H1 (cell line): ENCODE measurements at regions not wholly inside any gene's neighbourhood (a gene's known extent, or its start where the extent isn't known, plus 50 kb on each side); places are given as distances from the start of the nearest gene placed in this dataset.
"Not testable (repeated sequence)": the region's sequence is repeated elsewhere in the genome, so short reads cannot be mapped to it uniquely, and the experiment has no call there.

ENCODE experiments used
- CTCF ChIA-PET: fragments of 300-600 bp; sonication (Branson Sonifier 250); formaldehyde crosslinking; loops from one replicate; lab custom pipeline; 2021; ENCODE audit not compliant: partially characterized antibody; lab: Charles Lee
- POLR2A ChIA-PET: fragments of 300-600 bp; sonication (Branson Sonifier 250); formaldehyde crosslinking; loops from one replicate; lab custom pipeline; 2021; ENCODE audit warnings: inconsistent platforms; ENCODE audit not compliant: partially characterized antibody; lab: Charles Lee
- DNase-seq, 2 experiments: peaks; one replicate each; pipeline versions ENCODE4 v3.0.0 to v3.0.0-alpha.2; 2010 to 2022; ENCODE audit warnings: low spot score in 2 of 2, low read depth in 1 of 2, mixed read lengths in 1 of 2
- FAIRE-seq: peaks from 2 replicates; lab custom pipeline; 2011; peaks lifted over from hg19 to GRCh38; lab: Jason Lieb, UNC
- H2AFZ ChIP-seq: 2 replicates; pipeline ENCODE4 v1.8.1; 2012; ENCODE audit warnings: low read length, inconsistent platforms
- H2AK5ac ChIP-seq: 2 replicates; pipeline ENCODE4 v1.6.1; 2013; ENCODE audit warnings: low read depth, low read length
- H2BK120ac ChIP-seq: replicated peaks from 2 replicates; pipeline ENCODE3; 2013; ENCODE audit warnings: low read depth, low read length, inconsistent platforms
- H2BK12ac ChIP-seq: 2 replicates; pipeline ENCODE4 v1.6.1; 2013; ENCODE audit warnings: low read depth, low read length
- H2BK15ac ChIP-seq: 2 replicates; pipeline ENCODE4 v1.6.1; 2013; ENCODE audit warnings: low read length
- H2BK20ac ChIP-seq: 2 replicates; pipeline ENCODE4 v1.6.1; 2013; ENCODE audit warnings: low read length
- H2BK5ac ChIP-seq: 2 replicates; pipeline ENCODE4 v1.6.1; 2013; ENCODE audit warnings: low read depth, low read length
- H3K14ac ChIP-seq: 2 replicates; pipeline ENCODE4 v1.6.1; 2013; ENCODE audit warnings: inconsistent platforms; ENCODE audit not compliant: insufficient read length
- H3K18ac ChIP-seq: 2 replicates; pipeline ENCODE4 v1.6.1; 2013; ENCODE audit warnings: low read length; ENCODE audit errors: extremely low read depth
- H3K23ac ChIP-seq: 2 replicates; pipeline ENCODE4 v1.6.1; 2013; ENCODE audit warnings: inconsistent platforms; ENCODE audit not compliant: insufficient read length
- H3K23me2 ChIP-seq: 2 replicates; pipeline ENCODE4 v1.6.1; 2013; ENCODE audit warnings: low read depth, low read length
- H3K27ac ChIP-seq: 2 replicates; pipeline ENCODE4 v1.6.1; 2011; ENCODE audit warnings: low read depth, low read length, inconsistent platforms
- H3K27me3 ChIP-seq, 4 experiments: replicated peaks in 1 of 4; 1 replicate in 1 of 4; 2 replicates in 3 of 4; pipeline versions ENCODE4 v1.6.1 to v1.8.1; 2011 to 2013; ENCODE audit warnings: low read length in 3 of 4, mild to moderate bottlenecking in 3 of 4, inconsistent platforms in 2 of 4, mixed read lengths in 2 of 4, moderate library complexity in 1 of 4; ENCODE audit not compliant: control insufficient read depth in 3 of 4, insufficient read depth in 3 of 4; ENCODE audit errors: extremely low read depth in 1 of 4
- H3K36me3 ChIP-seq, 4 experiments: 2 replicates each; pipeline versions ENCODE4 v1.6.1 to v1.8.1; 2011 to 2013; ENCODE audit warnings: mild to moderate bottlenecking in 4 of 4, low read length in 3 of 4, moderate library complexity in 2 of 4, control low read depth in 1 of 4, inconsistent platforms in 1 of 4; ENCODE audit not compliant: insufficient read depth in 4 of 4, control insufficient read depth in 2 of 4
- H3K4ac ChIP-seq: replicated peaks from 2 replicates; pipeline ENCODE3; 2013; ENCODE audit warnings: low read length, low read depth, mixed read lengths, inconsistent platforms; ENCODE audit not compliant: insufficient read length
- H3K4me1 ChIP-seq, 4 experiments: replicated peaks in 1 of 4; 1 replicate in 1 of 4; 2 replicates in 3 of 4; pipeline versions ENCODE4 v1.6.1 to v1.8.1; 2011 to 2013; ENCODE audit warnings: low read length in 3 of 4, inconsistent platforms in 2 of 4, mixed read lengths in 1 of 4; ENCODE audit not compliant: insufficient read depth in 4 of 4, control insufficient read depth in 3 of 4
- H3K4me2 ChIP-seq, 2 experiments: 2 replicates each; pipeline versions ENCODE4 v1.6.1 to v1.8.1; 2011 to 2013; ENCODE audit warnings: low read depth in 2 of 2, low read length in 2 of 2, control low read depth in 1 of 2, inconsistent platforms in 1 of 2, mild to moderate bottlenecking in 1 of 2; ENCODE audit not compliant: insufficient read depth in 1 of 2
- H3K4me3 ChIP-seq, 4 experiments: fragments of 200-600, 300-600 bp in 1 of 4; sonication (generic), shearing (Covaris generic), sonication (Bioruptor Twin) in 1 of 4; 2 replicates each; pipeline versions ENCODE4 v1.5.1 to v1.8.1; 2011 to 2016; ENCODE audit warnings: low read length in 4 of 4, low read depth in 3 of 4, control low read depth in 2 of 4, inconsistent platforms in 2 of 4, mild to moderate bottlenecking in 2 of 4, mixed read lengths in 1 of 4, moderate library complexity in 1 of 4; ENCODE audit not compliant: insufficient read depth in 2 of 4; ENCODE audit errors: extremely low read depth in 1 of 4
- H3K56ac ChIP-seq: replicated peaks from 2 replicates; pipeline ENCODE3; 2013; ENCODE audit warnings: low read depth, mild to moderate bottlenecking, mixed read lengths, low read length, inconsistent platforms; ENCODE audit not compliant: insufficient read length
- H3K79me1 ChIP-seq: 2 replicates; pipeline ENCODE4 v1.6.1; 2013; ENCODE audit warnings: low read depth, low read length, control low read depth
- H3K79me2 ChIP-seq, 2 experiments: 2 replicates each; pipeline versions ENCODE4 v1.6.1 to v1.8.1; 2012 to 2013; ENCODE audit warnings: low read length in 2 of 2, mild to moderate bottlenecking in 2 of 2, inconsistent platforms in 1 of 2; ENCODE audit not compliant: insufficient read depth in 2 of 2, control insufficient read depth in 1 of 2
- H3K9ac ChIP-seq, 4 experiments: replicated peaks in 1 of 4; 1 replicate in 1 of 4; 2 replicates in 3 of 4; pipeline versions ENCODE4 v1.6.1 to v1.8.1; 2011 to 2013; ENCODE audit warnings: low read depth in 3 of 4, low read length in 3 of 4, control low read depth in 2 of 4, mild to moderate bottlenecking in 2 of 4, moderate library complexity in 2 of 4, inconsistent platforms in 1 of 4; ENCODE audit errors: extremely low read depth in 1 of 4
- H3K9me3 ChIP-seq, 2 experiments: 2 replicates each; pipeline versions ENCODE4 v1.6.1 to v1.8.1; 2012 to 2013; ENCODE audit warnings: mild to moderate bottlenecking in 2 of 2, moderate library complexity in 2 of 2, control low read depth in 1 of 2, inconsistent platforms in 1 of 2, low read depth in 1 of 2, low read length in 1 of 2, mixed read lengths in 1 of 2; ENCODE audit not compliant: insufficient read depth in 2 of 2
- H4K20me1 ChIP-seq, 2 experiments: replicated peaks in 1 of 2; 2 replicates each; pipeline versions ENCODE3 to v1.8.1; 2011 to 2013; ENCODE audit warnings: inconsistent platforms in 2 of 2, low read length in 2 of 2, mild to moderate bottlenecking in 1 of 2; ENCODE audit not compliant: insufficient read depth in 2 of 2, control insufficient read depth in 1 of 2
- H4K5ac ChIP-seq: 2 replicates; pipeline ENCODE4 v1.6.1; 2013; ENCODE audit warnings: low read length, low read depth, mixed read lengths, inconsistent platforms; ENCODE audit not compliant: insufficient read length
- H4K8ac ChIP-seq: 2 replicates; pipeline ENCODE4 v1.8.0; 2013; ENCODE audit warnings: mild to moderate bottlenecking, moderate library complexity, low read length, inconsistent platforms; ENCODE audit not compliant: insufficient read depth; ENCODE audit errors: extremely low read depth
- H4K91ac ChIP-seq: replicated peaks from 2 replicates; pipeline ENCODE3; 2013; ENCODE audit warnings: low read length, mixed read lengths, inconsistent platforms; ENCODE audit not compliant: insufficient read length
- GTF2F1 ChIP-seq: IDR thresholded peaks from 2 replicates; pipeline ENCODE4 v1.6.1; 2012; ENCODE audit warnings: low read depth, low read length, improper control_type of control experiment, borderline replicate concordance
- SIRT6 ChIP-seq: IDR thresholded peaks from one replicate; pipeline ENCODE4 v1.7.1; 2012; ENCODE audit warnings: low read length, inconsistent platforms
- WGBS, 2 experiments: shearing (Covaris generic) in 1 of 2; methylation state at CpG; one replicate each; pipeline versions ENCODE4 v1.1.6 to v1.1.7; 2013 to 2015; ENCODE audit warnings: low lambda C conversion rate in 2 of 2, mixed read lengths in 2 of 2, inconsistent platforms in 1 of 2, low coverage in 1 of 2, missing lambda C conversion rate in 1 of 2; ENCODE audit not compliant: insufficient replicate concordance in 2 of 2, insufficient coverage in 1 of 2, insufficient read length in 1 of 2; ENCODE audit errors: extremely low coverage in 1 of 2, missing lambda C conversion rate in 1 of 2; 5-methylcytosine and 5-hydroxymethylcytosine counted together
- TF ChIP-seq, protein P1 (sequence below): IDR thresholded peaks from 2 replicates; pipeline ENCODE4 v1.6.1; 2012; ENCODE audit warnings: inconsistent platforms

DNA sequence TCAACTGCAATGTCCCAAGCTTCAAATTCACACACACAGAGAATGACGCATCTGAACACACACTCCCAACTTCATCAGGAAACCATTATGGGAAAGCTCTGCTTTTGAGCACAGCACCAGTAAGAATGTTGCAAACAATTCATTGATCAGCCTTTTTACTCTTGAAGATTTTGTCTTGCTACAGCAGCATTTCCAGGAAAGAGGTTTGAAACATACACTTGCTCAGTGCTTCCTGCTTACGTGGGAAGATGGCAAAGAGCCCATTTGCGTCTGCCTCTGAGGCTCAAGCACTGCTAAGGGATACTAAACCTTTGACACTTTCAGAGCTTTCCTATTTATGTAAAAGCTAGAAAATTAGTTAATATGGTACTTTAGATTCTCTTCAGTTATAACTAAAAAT lies 77.2 kb upstream of the MON1B start (continued):
- TF ChIP-seq, protein P1, sequence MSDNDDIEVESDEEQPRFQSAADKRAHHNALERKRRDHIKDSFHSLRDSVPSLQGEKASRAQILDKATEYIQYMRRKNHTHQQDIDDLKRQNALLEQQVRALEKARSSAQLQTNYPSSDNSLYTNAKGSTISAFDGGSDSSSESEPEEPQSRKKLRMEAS = no peak
- TF ChIP-seq SIRT6 (no peak), GTF2F1 (no peak)
- TF ChIP-seq, all 59 proteins: peak for 0

DNA sequence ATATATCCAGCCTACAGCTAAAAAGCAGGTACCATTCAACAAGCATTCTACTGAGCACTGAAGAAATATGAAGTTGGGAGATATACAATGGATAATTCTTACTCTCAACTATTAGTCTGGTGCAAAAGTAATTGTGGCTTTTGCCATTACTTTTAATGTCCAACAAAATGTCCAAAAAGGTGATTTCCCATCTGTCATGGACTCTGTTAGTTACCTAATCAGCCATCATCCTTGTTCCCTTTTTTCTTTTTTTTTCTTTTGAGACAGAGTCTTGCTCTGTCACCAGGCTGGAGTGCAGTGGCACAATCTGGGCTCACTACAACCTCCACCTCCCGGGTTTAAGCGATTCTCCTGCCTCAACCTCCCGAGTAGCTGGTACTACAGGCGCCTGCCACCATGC lies 76.6 kb upstream of the MON1B start:
- H3K79me1 ChIP-seq, H3K4ac ChIP-seq, POLR2A ChIA-PET, H3K9me3 ChIP-seq, H2BK20ac ChIP-seq, H3K23ac ChIP-seq, H3K27me3 ChIP-seq, H3K23me2 ChIP-seq, H2AFZ ChIP-seq, H2BK5ac ChIP-seq, H3K4me2 ChIP-seq, H2BK12ac ChIP-seq, H3K14ac ChIP-seq, DNase-seq, H3K4me1 ChIP-seq, H2BK15ac ChIP-seq, H3K27ac ChIP-seq, H3K4me3 ChIP-seq, H4K5ac ChIP-seq, H3K79me2 ChIP-seq, H4K8ac ChIP-seq, H3K36me3 ChIP-seq, H3K9ac ChIP-seq, H3K56ac ChIP-seq, H2AK5ac ChIP-seq, H3K18ac ChIP-seq, FAIRE-seq, H2BK120ac ChIP-seq, H4K91ac ChIP-seq, H4K20me1 ChIP-seq: not testable (repeated sequence)
- WGBS, 2 experiments = 85% methylated on average over 4 of the region's 4 CpGs; no CpG with 5 or more reads in 1 of the 2 experiments
- CTCF ChIA-PET = interaction anchor here (1.2 kb wide), 1 partner anchor 55 kb away, joined by 3 read pairs; no protein-coding TSS in a partner anchor
